ENCODE measurements at regions not wholly inside any gene's neighbourhood (a gene's known extent, or its start where the extent isn't known, plus 50 kb on each side); places are given as distances from the start of the nearest gene placed in this dataset.

DNA sequence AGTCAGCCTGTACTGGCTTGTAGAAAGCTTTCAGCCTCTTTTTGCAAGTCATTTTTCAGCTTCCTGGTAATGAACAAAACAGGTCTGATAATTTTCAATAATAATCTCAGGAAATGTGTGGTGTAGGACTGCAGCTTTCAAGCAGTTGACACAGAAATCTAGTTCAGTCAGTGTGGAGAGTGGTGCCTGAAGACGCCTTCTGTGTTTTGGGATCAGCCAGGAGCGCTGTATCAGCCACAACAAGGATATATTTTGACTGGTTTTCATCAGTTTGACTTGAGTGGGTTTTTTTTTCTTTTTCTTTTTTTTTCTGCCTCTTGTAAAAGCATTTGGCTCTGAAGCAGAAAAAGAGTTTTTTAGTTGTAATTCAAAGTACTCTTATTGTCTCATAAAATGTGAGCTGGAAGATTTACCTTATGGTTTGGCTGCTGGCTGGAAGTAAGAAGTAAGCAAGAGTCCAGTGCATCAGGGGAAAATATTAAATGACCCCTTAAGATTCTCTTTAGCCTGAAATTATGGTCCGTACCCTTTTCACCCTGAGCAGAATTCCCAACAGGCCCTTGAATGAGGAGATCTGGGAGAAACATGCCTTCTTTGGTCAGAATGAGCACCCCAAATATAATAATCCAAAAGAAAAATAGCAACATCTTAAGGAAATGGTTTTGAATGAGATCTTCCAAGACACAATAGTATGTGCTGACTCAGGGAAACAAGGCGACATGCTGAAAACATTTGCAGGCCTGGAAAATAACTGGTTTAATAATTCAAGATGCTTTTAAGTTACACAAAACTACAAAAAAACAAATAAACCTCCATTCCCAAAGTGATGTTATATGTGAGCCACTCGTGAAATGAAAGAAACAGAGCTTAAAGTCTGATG, 332.7 kb upstream of the ADAMTS9 start:
- no peaks in the 10 kb centered on the region for H3K9me3 ChIP-seq (ENCODE audit: control insufficient read depth in 5 of 5, low read length in 5 of 5)
- peaks cover 0 to 17% (median 3%) of the 10 kb centered on the region in 5 donors for H3K4me1 ChIP-seq (ENCODE audit: control insufficient read depth in 5 of 5, insufficient read depth in 5 of 5, low read length in 5 of 5)
- no peak overlapping the region for H3K4me3 ChIP-seq (ENCODE audit: low read depth in 1 of 5, low read length in 5 of 5)
- no peak overlapping the region for H3K9ac ChIP-seq (ENCODE audit: low read length in 5 of 5)
- H3K27me3 ChIP-seq (ENCODE audit: control insufficient read depth in 5 of 5, insufficient read depth in 4 of 5, low read length in 5 of 5), result no peaks in the 10 kb centered on the region
- H3K36me3 ChIP-seq (ENCODE audit: control insufficient read depth in 5 of 5, insufficient read depth in 5 of 5, low read length in 5 of 5), result no peaks in the 10 kb centered on the region
- no peak overlapping the region for H3K27ac ChIP-seq (ENCODE audit: low read depth, low read length)

DNA sequence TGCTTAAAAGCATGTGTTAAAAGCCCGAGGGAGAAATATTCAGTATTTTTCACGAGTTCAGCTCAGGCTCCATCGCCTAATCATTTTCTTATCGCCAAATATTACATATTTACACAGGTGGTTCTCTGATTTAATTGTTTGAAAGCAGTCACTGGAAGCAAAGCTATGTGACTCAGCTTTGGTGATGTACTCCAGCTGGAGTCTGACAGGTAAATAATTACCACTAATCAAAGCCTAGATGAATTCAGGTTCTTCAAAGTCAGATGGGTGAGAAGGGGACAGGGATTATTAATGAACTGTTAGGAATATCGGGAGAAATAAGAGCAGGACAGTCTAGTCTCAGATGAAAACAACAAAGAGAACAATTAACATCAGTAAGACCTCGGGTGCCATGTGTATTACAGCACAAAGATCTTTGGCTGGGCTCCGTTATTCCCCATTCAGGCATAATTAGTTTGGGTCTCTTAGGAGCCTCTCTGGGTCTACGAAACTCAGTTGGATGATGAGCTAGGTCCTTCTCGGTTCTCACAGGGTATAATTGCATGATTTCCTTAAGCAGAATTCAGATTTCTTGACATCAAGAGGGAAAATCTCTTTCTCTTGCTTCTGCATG, 331.7 kb upstream of the ADAMTS9 start:
- Histone ChIP-seq H3K4me3 (ENCODE audit: low read depth in 1 of 5, low read length in 5 of 5) (no peak overlapping the region), H3K4me1 (ENCODE audit: control insufficient read depth in 5 of 5, insufficient read depth in 5 of 5, low read length in 5 of 5) (peaks cover 0 to 17% (median 3%) of the 10 kb centered on the region in 5 donors), H3K36me3 (ENCODE audit: control insufficient read depth in 5 of 5, insufficient read depth in 5 of 5, low read length in 5 of 5) (no peaks in the 10 kb centered on the region), H3K9ac (ENCODE audit: low read length in 5 of 5) (no peak overlapping the region), H3K27ac (ENCODE audit: low read depth, low read length) (no peak overlapping the region), H3K9me3 (ENCODE audit: control insufficient read depth in 5 of 5, low read length in 5 of 5) (no peaks in the 10 kb centered on the region), H3K27me3 (ENCODE audit: control insufficient read depth in 5 of 5, insufficient read depth in 4 of 5, low read length in 5 of 5) (no peaks in the 10 kb centered on the region)

DNA sequence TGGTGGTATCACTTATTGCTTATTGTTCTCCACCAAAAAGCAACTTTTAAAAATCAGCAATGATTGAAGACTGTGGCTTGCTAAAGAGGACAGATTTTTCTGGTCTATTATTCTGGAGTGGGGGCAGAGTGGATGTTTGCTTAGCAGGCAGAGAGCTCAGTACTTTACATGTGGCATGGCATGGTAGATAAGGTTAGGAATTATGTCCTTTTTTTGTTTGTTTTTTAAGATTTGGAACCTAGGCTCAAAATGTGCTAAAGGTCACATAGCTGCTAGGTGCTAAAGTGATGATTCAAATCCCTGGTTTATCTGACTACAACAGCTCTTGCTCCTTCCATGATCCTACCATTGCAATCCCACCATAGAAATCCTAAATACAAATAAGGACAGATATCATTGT, 331.0 kb upstream of the ADAMTS9 start:
- H3K9me3 ChIP-seq (ENCODE audit: control insufficient read depth in 5 of 5, low read length in 5 of 5), result no peaks in the 10 kb centered on the region
- H3K9ac ChIP-seq (ENCODE audit: low read length in 5 of 5), result no peak overlapping the region
- H3K4me3 ChIP-seq (ENCODE audit: low read depth in 1 of 5, low read length in 5 of 5), result no peak overlapping the region
- H3K4me1 ChIP-seq (ENCODE audit: control insufficient read depth in 5 of 5, insufficient read depth in 5 of 5, low read length in 5 of 5), result peaks cover 0 to 17% (median 3%) of the 10 kb centered on the region in 5 donors
- no peaks in the 10 kb centered on the region for H3K36me3 ChIP-seq (ENCODE audit: control insufficient read depth in 5 of 5, insufficient read depth in 5 of 5, low read length in 5 of 5)
- no peaks in the 10 kb centered on the region for H3K27me3 ChIP-seq (ENCODE audit: control insufficient read depth in 5 of 5, insufficient read depth in 4 of 5, low read length in 5 of 5)
- H3K27ac ChIP-seq (ENCODE audit: low read depth, low read length), result no peak overlapping the region

DNA sequence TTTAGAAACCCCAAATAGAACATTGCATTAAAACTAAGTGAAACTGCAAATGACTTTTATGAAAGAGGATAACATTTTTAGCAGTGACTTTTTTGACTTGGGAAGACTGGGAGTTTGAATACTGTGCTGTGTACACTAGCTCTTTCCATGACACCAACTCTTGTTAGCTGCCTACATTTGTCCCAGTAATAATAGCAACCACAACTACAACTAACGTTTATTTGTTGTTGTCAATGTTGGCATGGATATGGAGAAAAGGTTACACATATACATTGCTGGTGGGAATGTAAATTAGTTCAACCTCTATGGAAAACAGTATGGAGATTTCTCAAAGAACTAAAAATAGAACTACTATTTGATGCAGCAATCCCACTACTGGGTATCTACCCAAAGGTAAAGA, 329.6 kb upstream of the ADAMTS9 start:
- Histone ChIP-seq H3K9me3 (ENCODE audit: control insufficient read depth in 5 of 5, low read length in 5 of 5) (no peaks in the 10 kb centered on the region), H3K36me3 (ENCODE audit: control insufficient read depth in 5 of 5, insufficient read depth in 5 of 5, low read length in 5 of 5) (no peaks in the 10 kb centered on the region), H3K9ac (ENCODE audit: low read length in 5 of 5) (no peak overlapping the region), H3K4me3 (ENCODE audit: low read depth in 1 of 5, low read length in 5 of 5) (no peak overlapping the region), H3K27me3 (ENCODE audit: control insufficient read depth in 5 of 5, insufficient read depth in 4 of 5, low read length in 5 of 5) (no peaks in the 10 kb centered on the region), H3K27ac (ENCODE audit: low read depth, low read length) (no peak overlapping the region), H3K4me1 (ENCODE audit: control insufficient read depth in 5 of 5, insufficient read depth in 5 of 5, low read length in 5 of 5) (peaks cover 0 to 17% (median 3%) of the 10 kb centered on the region in 5 donors)

DNA sequence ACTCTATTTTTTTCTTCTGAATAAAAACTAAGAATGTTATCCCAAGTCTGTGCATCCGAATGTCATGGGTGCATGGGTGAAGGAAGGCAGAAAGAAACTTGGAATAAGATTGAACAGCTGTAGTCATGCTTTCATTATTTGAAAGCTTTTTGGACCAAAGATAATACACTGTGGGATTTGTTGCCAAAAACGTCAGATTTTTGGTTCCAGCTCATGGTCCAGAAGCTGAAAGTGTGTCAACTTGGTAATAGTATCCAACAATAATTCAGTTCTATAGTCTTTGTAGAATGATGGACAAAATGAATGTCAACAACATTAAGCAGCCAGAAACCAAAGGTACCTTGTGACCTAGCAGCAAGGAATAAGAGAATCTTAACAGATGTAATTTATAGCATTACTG, 327.9 kb upstream of the ADAMTS9 start:
- no peak overlapping the region for H3K27ac ChIP-seq (ENCODE audit: low read depth, low read length)

DNA sequence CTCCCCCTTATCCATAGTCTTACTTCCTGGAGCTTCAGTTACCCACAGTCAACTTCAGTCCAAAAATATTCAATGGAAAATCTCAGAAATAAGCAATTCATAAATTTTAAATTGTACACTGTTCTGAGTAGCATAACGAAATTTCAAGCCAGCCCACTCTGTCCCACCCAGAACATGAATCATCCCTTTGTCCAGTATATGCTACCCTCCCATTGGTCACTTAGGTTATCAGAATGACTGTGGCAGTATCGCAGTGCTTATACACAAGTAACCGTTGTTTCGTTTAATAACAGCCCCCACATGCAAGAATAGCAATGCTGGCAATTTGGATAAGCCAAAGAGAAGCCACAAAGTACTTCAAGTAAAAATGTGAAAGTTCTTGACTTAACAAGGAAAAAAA, 325.3 kb upstream of the ADAMTS9 start:
- Histone ChIP-seq H3K27ac (ENCODE audit: low read depth, low read length) (no peak overlapping the region), H3K9ac (ENCODE audit: low read length in 5 of 5) (no peak overlapping the region), H3K36me3 (ENCODE audit: control insufficient read depth in 5 of 5, insufficient read depth in 5 of 5, low read length in 5 of 5) (peaks cover 0 to 3% (median 0%) of the 10 kb centered on the region in 5 donors), H3K4me3 (ENCODE audit: low read depth in 1 of 5, low read length in 5 of 5) (no peak overlapping the region), H3K9me3 (ENCODE audit: control insufficient read depth in 5 of 5, low read length in 5 of 5) (no peaks in the 10 kb centered on the region), H3K4me1 (ENCODE audit: control insufficient read depth in 5 of 5, insufficient read depth in 5 of 5, low read length in 5 of 5) (no peaks in the 10 kb centered on the region), H3K27me3 (ENCODE audit: control insufficient read depth in 5 of 5, insufficient read depth in 4 of 5, low read length in 5 of 5) (no peaks in the 10 kb centered on the region)

More for the DNA sequence above, 327.9 kb upstream of the ADAMTS9 start:
- peaks cover 0 to 2% (median 0%) of the 10 kb centered on the region in 5 donors for H3K36me3 ChIP-seq (ENCODE audit: control insufficient read depth in 5 of 5, insufficient read depth in 5 of 5, low read length in 5 of 5)
- H3K4me1 ChIP-seq (ENCODE audit: control insufficient read depth in 5 of 5, insufficient read depth in 5 of 5, low read length in 5 of 5), result peaks cover 0 to 12% (median 3%) of the 10 kb centered on the region in 5 donors
- no peak overlapping the region for H3K9ac ChIP-seq (ENCODE audit: low read length in 5 of 5)
- no peak overlapping the region for H3K4me3 ChIP-seq (ENCODE audit: low read depth in 1 of 5, low read length in 5 of 5)
- H3K27me3 ChIP-seq (ENCODE audit: control insufficient read depth in 5 of 5, insufficient read depth in 4 of 5, low read length in 5 of 5), result no peaks in the 10 kb centered on the region
- H3K9me3 ChIP-seq (ENCODE audit: control insufficient read depth in 5 of 5, low read length in 5 of 5), result no peaks in the 10 kb centered on the region

DNA sequence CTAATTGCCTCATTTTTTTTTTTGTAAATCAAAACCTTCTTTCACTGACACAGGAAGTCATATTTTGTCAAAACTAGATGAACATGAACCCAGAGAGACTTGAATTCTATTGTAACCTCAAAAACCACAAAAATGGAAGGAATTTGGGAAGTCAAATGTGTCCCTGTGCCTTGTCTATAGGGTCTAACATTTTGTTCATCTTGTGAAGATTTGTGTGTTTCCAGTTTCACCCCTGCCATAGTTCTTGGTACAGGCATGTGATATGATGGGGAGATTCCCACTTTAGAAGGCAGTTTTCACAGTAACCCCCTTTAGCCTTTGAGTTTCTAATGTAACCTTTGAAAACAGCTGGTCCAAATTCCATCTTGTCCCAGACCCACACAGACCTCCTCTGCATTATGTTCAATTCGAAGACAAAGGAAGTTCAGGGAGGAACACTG, 318.5 kb upstream of the ADAMTS9 start:
- Histone ChIP-seq H3K9me3 (ENCODE audit: control insufficient read depth in 5 of 5, low read length in 5 of 5) (no peaks in the 10 kb centered on the region), H3K27ac (ENCODE audit: low read depth, low read length) (no peak overlapping the region), H3K4me3 (ENCODE audit: low read depth in 1 of 5, low read length in 5 of 5) (no peak overlapping the region), H3K4me1 (ENCODE audit: control insufficient read depth in 5 of 5, insufficient read depth in 5 of 5, low read length in 5 of 5) (peaks cover 0 to 3% (median 0%) of the 10 kb centered on the region in 5 donors), H3K9ac (ENCODE audit: low read length in 5 of 5) (no peak overlapping the region), H3K36me3 (ENCODE audit: control insufficient read depth in 5 of 5, insufficient read depth in 5 of 5, low read length in 5 of 5) (peaks cover 0 to 3% (median 0%) of the 10 kb centered on the region in 5 donors), H3K27me3 (ENCODE audit: control insufficient read depth in 5 of 5, insufficient read depth in 4 of 5, low read length in 5 of 5) (no peaks in the 10 kb centered on the region)

DNA sequence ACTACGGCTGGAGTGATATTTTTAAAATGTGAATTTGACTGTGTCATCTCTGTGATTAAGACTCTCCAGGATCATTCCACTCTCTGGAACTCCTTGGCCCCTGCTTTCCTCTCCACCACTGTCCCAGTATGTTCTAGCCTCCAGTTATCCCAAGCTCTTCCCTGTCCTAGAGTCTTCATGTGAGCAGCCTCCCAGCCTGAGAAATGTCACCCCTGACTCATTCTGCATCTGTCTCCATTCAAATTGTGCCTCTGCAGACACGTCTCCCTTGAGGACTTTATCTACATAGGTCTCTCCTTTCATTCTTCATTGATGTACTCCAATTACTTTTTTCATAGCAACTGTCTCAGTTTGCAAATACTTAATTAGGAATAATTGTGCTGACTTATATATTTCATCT, 317.7 kb upstream of the ADAMTS9 start:
- H3K9ac ChIP-seq (ENCODE audit: low read length in 5 of 5), result no peak overlapping the region
- no peak overlapping the region for H3K27ac ChIP-seq (ENCODE audit: low read depth, low read length)
- H3K4me1 ChIP-seq (ENCODE audit: control insufficient read depth in 5 of 5, insufficient read depth in 5 of 5, low read length in 5 of 5), result peaks cover 0 to 3% (median 0%) of the 10 kb centered on the region in 5 donors
- H3K27me3 ChIP-seq (ENCODE audit: control insufficient read depth in 5 of 5, insufficient read depth in 4 of 5, low read length in 5 of 5), result no peaks in the 10 kb centered on the region
- H3K4me3 ChIP-seq (ENCODE audit: low read depth in 1 of 5, low read length in 5 of 5), result no peak overlapping the region
- H3K36me3 ChIP-seq (ENCODE audit: control insufficient read depth in 5 of 5, insufficient read depth in 5 of 5, low read length in 5 of 5), result no peaks in the 10 kb centered on the region
- no peaks in the 10 kb centered on the region for H3K9me3 ChIP-seq (ENCODE audit: control insufficient read depth in 5 of 5, low read length in 5 of 5)

DNA sequence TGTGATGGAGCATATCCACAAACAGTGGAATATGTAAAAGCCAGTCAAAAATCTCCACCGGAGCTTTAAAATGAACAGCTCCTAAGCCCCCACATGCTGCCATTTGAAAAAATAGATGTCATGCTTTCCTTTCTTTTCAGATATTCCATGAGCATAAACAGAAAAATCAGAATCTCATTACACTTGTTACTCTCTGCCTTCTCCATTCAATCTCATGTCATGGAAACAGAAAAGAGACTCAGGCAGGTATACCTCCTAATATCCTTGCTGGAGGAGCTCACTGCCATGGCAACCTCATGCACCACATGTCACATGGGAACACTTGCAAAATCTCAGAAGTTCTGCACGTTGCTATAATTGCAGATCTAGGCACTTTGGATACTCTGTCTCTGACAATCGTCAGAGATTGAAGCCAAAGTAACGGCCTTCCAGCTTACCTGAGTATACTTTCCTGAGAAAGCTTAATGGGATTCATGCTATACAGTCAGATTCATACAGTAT, 317.0 kb upstream of the ADAMTS9 start:
- Histone ChIP-seq H3K9ac (ENCODE audit: low read length in 5 of 5) (no peak overlapping the region), H3K4me1 (ENCODE audit: control insufficient read depth in 5 of 5, insufficient read depth in 5 of 5, low read length in 5 of 5) (peaks cover 0 to 3% (median 0%) of the 10 kb centered on the region in 5 donors), H3K36me3 (ENCODE audit: control insufficient read depth in 5 of 5, insufficient read depth in 5 of 5, low read length in 5 of 5) (no peaks in the 10 kb centered on the region), H3K9me3 (ENCODE audit: control insufficient read depth in 5 of 5, low read length in 5 of 5) (no peaks in the 10 kb centered on the region), H3K27me3 (ENCODE audit: control insufficient read depth in 5 of 5, insufficient read depth in 4 of 5, low read length in 5 of 5) (no peaks in the 10 kb centered on the region), H3K27ac (ENCODE audit: low read depth, low read length) (no peak overlapping the region), H3K4me3 (ENCODE audit: low read depth in 1 of 5, low read length in 5 of 5) (no peak overlapping the region)

DNA sequence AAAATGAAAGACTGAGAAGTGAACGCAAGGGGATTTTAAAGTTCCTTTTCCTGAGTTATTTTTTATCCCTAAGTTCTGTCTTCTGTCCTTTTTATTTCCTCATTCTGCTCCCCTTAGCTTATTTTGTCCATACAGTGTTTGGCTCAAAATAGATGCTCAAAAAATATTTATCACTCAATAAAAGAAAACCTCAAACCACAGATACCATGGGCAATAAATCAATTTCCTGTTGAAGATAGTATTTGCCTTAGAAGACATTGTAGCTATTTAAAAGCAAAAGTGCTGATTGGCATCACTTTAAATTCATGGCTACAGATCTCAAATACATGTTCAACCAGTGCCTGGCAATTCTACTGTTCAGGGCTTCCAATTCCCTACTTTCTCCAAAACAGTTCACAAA, 316.5 kb upstream of the ADAMTS9 start:
- H3K4me3 ChIP-seq (ENCODE audit: low read depth in 1 of 5, low read length in 5 of 5), result no peak overlapping the region
- H3K9me3 ChIP-seq (ENCODE audit: control insufficient read depth in 5 of 5, low read length in 5 of 5), result no peaks in the 10 kb centered on the region
- H3K9ac ChIP-seq (ENCODE audit: low read length in 5 of 5), result no peak overlapping the region
- peaks cover 0 to 3% (median 0%) of the 10 kb centered on the region in 5 donors for H3K4me1 ChIP-seq (ENCODE audit: control insufficient read depth in 5 of 5, insufficient read depth in 5 of 5, low read length in 5 of 5)
- no peak overlapping the region for H3K27ac ChIP-seq (ENCODE audit: low read depth, low read length)
- no peaks in the 10 kb centered on the region for H3K36me3 ChIP-seq (ENCODE audit: control insufficient read depth in 5 of 5, insufficient read depth in 5 of 5, low read length in 5 of 5)
- H3K27me3 ChIP-seq (ENCODE audit: control insufficient read depth in 5 of 5, insufficient read depth in 4 of 5, low read length in 5 of 5), result no peaks in the 10 kb centered on the region

Data from subcutaneous abdominal adipose tissue (tissue), 5 donors.